IMR-90 (cell line): ENCODE measurements at regions not wholly inside any gene's neighbourhood (a gene's known extent, or its start where the extent isn't known, plus 50 kb on each side); places are given as distances from the start of the nearest gene placed in this dataset.

ENCODE experiments used
- BHLHE40 ChIP-seq: fragments of 150-350 bp; IDR thresholded peaks from 2 replicates; pipeline ENCODE4 v1.6.1; 2016; ENCODE audit warnings: mild to moderate bottlenecking, low read depth, low read length
- CEBPB ChIP-seq: IDR thresholded peaks from 2 replicates; pipeline ENCODE4 v1.6.1; 2012; ENCODE audit warnings: low read depth, low read length, improper control_type of control experiment
- CHD1 ChIP-seq: IDR thresholded peaks from 2 replicates; pipeline ENCODE4 v1.6.1; 2012; ENCODE audit warnings: low read depth, low read length, improper control_type of control experiment
- MAFK ChIP-seq: IDR thresholded peaks from 2 replicates; pipeline ENCODE4 v1.6.1; 2012; ENCODE audit warnings: low read depth, low read length, improper control_type of control experiment
- MAZ ChIP-seq: IDR thresholded peaks from 2 replicates; pipeline ENCODE4 v1.6.1; 2012; ENCODE audit warnings: low read depth, mild to moderate bottlenecking, low read length, improper control_type of control experiment, moderate library complexity, borderline replicate concordance
- MXI1 ChIP-seq: IDR thresholded peaks from 2 replicates; pipeline ENCODE4 v1.6.1; 2012; ENCODE audit warnings: low read depth, mild to moderate bottlenecking, low read length, moderate library complexity, borderline replicate concordance
- NFE2L2 ChIP-seq: fragments of 150-350 bp; IDR thresholded peaks from 2 replicates; pipeline ENCODE4 v1.6.1; 2016; ENCODE audit warnings: low read depth, mild to moderate bottlenecking, low read length
- POLR2A ChIP-seq: IDR thresholded peaks from 2 replicates; pipeline ENCODE4 v1.6.1; 2012; ENCODE audit warnings: mild to moderate bottlenecking, low read depth, low read length
- RAD21 ChIP-seq: IDR thresholded peaks from 2 replicates; pipeline ENCODE4 v1.6.1; 2012; ENCODE audit warnings: low read length, improper control_type of control experiment
- RCOR1 ChIP-seq: IDR thresholded peaks from 2 replicates; pipeline ENCODE4 v1.6.1; 2012; ENCODE audit warnings: mild to moderate bottlenecking, low read length, improper control_type of control experiment; ENCODE audit not compliant: insufficient replicate concordance
- SMC3 ChIP-seq: fragments of 150-350 bp; IDR thresholded peaks from 2 replicates; pipeline ENCODE4 v1.6.1; 2016; ENCODE audit warnings: low read depth, mild to moderate bottlenecking, antibody characterized with exemption, low read length, moderate library complexity
- TF ChIP-seq, protein P1 (sequence below): conservative IDR thresholded peaks from 2 replicates; pipeline ENCODE4 v1.5.1; 2012; ENCODE audit warnings: mild to moderate bottlenecking, low read depth, low read length, improper control_type of control experiment

DNA sequence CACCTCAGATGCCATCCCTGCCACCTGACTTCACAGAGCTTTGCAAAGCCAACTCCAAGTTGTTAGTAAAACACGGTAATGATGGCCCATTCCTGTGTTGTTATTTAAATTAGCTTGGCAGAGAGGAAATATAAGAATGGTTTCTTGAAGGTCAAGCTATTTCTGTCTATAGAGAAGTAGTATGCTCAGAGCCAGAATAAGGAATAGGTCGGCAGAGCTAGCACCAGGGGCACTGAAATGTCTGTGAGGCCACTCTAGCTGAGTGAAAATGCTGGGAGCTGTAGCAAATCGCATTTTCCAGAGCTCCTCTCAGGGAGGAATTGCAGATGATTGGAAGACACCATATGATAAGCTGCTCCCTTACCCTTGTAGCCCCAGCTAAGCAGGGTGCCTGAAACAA lies 615.4 kb upstream of the NR3C2 start:
- TF ChIP-seq, protein P1, sequence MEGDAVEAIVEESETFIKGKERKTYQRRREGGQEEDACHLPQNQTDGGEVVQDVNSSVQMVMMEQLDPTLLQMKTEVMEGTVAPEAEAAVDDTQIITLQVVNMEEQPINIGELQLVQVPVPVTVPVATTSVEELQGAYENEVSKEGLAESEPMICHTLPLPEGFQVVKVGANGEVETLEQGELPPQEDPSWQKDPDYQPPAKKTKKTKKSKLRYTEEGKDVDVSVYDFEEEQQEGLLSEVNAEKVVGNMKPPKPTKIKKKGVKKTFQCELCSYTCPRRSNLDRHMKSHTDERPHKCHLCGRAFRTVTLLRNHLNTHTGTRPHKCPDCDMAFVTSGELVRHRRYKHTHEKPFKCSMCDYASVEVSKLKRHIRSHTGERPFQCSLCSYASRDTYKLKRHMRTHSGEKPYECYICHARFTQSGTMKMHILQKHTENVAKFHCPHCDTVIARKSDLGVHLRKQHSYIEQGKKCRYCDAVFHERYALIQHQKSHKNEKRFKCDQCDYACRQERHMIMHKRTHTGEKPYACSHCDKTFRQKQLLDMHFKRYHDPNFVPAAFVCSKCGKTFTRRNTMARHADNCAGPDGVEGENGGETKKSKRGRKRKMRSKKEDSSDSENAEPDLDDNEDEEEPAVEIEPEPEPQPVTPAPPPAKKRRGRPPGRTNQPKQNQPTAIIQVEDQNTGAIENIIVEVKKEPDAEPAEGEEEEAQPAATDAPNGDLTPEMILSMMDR, result no peak
- no peak for TF ChIP-seq CEBPB
- no peak for TF ChIP-seq RAD21
- TF ChIP-seq POLR2A, result no peak
- no peak for TF ChIP-seq RCOR1
- no peak for TF ChIP-seq MXI1
- no peak for TF ChIP-seq MAZ
- TF ChIP-seq MAFK, result no peak
- no peak for TF ChIP-seq SMC3
- no peak for TF ChIP-seq BHLHE40
- TF ChIP-seq NFE2L2, result no peak
- no peak for TF ChIP-seq CHD1
